ENCODE measurements at regions not wholly inside any gene's neighbourhood (a gene's known extent, or its start where the extent isn't known, plus 50 kb on each side); places are given as distances from the start of the nearest gene placed in this dataset.

- no peak for TF ChIP-seq CTCF (conservative IDR thresholded peaks at IDR 0.05; ENCODE audit: low read length)
- TF ChIP-seq EZH2phosphoT487 (IDR thresholded peaks at IDR 0.05; ENCODE audit: borderline replicate concordance), result no peak
Measured at GRCh38 chr4:138910195-138910913, 105.2 kb upstream of the NOCT start.
